ENCODE measurements at regions not wholly inside any gene's neighbourhood (a gene's known extent, or its start where the extent isn't known, plus 50 kb on each side); places are given as distances from the start of the nearest gene placed in this dataset.
"Not testable (repeated sequence)": the region's sequence is repeated elsewhere in the genome, so short reads cannot be mapped to it uniquely, and the experiment has no call there.

DNA sequence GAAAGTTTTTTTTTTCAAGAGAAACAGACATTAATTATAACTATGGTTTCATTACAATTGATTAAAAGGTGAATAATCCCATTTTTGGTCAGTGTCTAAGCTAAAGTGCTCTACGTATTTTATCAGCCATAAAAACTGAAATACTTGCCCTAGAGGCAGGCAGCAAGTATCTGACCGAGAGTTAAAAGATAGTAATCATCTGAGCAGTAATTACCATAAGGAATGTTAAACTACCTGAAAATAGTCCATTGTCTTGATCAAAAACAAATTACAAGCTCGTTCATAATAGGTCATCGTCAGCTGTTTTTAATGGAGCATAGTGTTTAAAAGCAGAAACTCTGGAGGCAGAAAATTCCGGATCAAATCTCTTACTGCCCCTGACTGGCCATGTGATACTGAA, 105.7 kb upstream of the ZEB2 start:
- TF ChIP-seq, protein P1, sequence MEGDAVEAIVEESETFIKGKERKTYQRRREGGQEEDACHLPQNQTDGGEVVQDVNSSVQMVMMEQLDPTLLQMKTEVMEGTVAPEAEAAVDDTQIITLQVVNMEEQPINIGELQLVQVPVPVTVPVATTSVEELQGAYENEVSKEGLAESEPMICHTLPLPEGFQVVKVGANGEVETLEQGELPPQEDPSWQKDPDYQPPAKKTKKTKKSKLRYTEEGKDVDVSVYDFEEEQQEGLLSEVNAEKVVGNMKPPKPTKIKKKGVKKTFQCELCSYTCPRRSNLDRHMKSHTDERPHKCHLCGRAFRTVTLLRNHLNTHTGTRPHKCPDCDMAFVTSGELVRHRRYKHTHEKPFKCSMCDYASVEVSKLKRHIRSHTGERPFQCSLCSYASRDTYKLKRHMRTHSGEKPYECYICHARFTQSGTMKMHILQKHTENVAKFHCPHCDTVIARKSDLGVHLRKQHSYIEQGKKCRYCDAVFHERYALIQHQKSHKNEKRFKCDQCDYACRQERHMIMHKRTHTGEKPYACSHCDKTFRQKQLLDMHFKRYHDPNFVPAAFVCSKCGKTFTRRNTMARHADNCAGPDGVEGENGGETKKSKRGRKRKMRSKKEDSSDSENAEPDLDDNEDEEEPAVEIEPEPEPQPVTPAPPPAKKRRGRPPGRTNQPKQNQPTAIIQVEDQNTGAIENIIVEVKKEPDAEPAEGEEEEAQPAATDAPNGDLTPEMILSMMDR (IDR thresholded peaks at IDR 0.05; ENCODE audit: low read depth, low read length, missing control alignments) = no peak
- no peak overlapping the region for H3K4me3 ChIP-seq (replicated peaks; ENCODE audit: low read depth, low read length)
- no peak for DNase-seq (ENCODE audit: extremely low read depth, low read depth)

DNA sequence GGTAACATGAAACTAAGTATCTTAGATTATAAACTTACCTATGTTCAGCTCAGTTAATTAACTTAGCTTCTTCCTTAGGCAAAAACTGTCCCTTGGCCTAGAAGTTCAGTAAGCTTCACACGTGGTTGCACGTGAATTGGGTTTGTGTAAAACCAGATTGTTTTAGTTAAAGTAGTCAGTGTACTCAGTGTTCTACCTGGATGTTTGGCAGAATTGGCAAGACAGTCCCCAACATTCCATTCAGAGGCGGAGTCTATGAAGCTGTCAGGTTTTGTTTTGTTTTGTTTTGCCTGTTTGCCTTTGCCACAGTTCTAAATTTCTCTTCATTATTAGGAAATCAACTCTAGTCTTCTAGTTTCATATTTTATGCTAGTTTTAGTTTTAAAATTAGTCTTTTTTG, 105.3 kb upstream of the ZEB2 start:
- TF ChIP-seq, protein P1 (IDR thresholded peaks at IDR 0.05; ENCODE audit: low read depth, low read length, missing control alignments) = no peak
- no peak for DNase-seq (ENCODE audit: extremely low read depth, low read depth)
- H3K4me3 ChIP-seq (replicated peaks; ENCODE audit: low read depth, low read length) = no peak overlapping the region

DNA sequence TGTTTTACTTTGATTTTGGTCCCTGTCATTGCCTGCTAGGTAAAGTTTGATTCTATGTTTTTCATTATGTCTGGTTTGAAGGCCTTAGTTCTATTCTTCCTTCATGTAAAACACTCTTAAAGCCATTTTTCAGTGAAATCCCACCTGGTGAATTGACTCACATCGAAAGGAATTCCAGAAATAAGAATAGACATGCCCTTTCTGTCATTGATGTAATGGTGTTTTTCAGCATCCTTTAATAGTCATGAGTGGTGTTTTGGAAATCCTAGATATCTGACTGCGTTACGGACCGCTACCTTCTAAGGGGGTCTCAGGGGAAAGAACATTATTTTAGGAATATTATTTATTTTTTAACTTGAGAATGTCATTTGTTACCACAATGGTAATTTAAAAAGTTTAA, 104.5 kb upstream of the ZEB2 start:
- no peak overlapping the region for H3K4me3 ChIP-seq (replicated peaks; ENCODE audit: low read depth, low read length)
- no peak for DNase-seq (ENCODE audit: extremely low read depth, low read depth)
- TF ChIP-seq, protein P1 (IDR thresholded peaks at IDR 0.05; ENCODE audit: low read depth, low read length, missing control alignments) = no peak

DNA sequence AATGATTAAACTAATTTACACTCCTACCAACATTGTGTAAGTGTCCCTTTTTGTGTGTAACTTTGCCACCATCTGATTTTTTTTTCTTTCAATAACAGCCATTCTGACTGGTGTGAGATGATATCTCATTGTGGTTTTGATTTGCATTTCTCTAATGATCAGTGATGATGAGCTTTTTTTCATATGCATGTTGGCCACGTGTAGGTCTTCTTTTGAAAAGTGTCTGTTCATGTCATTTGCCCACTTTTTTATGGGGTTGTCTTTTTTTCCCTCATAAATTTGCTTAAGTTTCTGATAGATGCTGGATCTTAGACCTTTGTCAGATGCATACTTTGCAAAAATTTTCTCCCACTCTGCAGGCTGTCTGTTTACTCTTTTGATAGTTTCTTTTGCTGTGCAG, 102.5 kb upstream of the ZEB2 start:
- not testable (repeated sequence) for DNase-seq (ENCODE audit: extremely low read depth, low read depth); H3K4me3 ChIP-seq (replicated peaks; ENCODE audit: low read depth, low read length)

DNA sequence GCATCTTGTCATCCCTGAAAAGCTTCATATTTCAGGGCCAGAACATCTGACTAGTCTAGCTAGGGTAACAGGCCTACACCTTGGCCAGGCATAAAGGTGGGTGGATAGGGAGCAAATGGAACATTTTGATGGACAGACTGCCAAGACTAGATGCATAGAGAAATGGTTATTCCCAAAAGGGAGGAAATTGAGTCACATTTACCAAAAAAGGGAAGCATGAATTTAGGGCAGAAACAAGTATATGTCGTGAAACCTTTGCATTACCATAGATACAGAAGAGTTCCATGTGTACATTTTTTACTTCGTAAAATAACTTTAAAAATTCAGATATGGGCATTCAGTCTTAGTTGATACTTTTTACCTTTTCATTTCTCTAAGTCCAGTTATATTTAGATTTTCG, 101.3 kb upstream of the ZEB2 start:
- TF ChIP-seq, protein P1 (IDR thresholded peaks at IDR 0.05; ENCODE audit: low read depth, low read length, missing control alignments) = no peak
- no peak for DNase-seq (ENCODE audit: extremely low read depth, low read depth)

DNA sequence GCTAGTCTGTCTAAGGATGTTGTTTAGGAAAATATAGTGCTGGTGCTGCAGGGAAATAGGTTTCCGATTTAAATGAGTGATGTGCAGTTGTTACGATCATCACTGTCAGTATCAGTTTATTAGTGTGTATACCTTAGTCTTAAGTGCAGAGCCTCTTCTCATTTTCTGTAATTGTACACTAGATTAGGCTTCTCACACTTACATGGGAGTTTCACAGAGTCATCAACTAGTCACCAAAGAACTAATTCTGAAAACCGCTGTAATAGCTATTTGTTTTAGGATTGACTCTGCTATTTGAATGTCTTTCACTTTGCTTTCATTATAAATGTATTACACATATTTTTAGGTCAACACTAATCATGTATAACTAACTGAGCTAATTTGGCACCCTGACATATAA, 99.8 kb upstream of the ZEB2 start:
- TF ChIP-seq, protein P1 (IDR thresholded peaks at IDR 0.05; ENCODE audit: low read depth, low read length, missing control alignments) = no peak
- no peak overlapping the region for H3K4me3 ChIP-seq (replicated peaks; ENCODE audit: low read depth, low read length)
- no peak for DNase-seq (ENCODE audit: extremely low read depth, low read depth)

More for the DNA sequence above, 101.3 kb upstream of the ZEB2 start:
- no peak overlapping the region for H3K4me3 ChIP-seq (replicated peaks; ENCODE audit: low read depth, low read length)

DNA sequence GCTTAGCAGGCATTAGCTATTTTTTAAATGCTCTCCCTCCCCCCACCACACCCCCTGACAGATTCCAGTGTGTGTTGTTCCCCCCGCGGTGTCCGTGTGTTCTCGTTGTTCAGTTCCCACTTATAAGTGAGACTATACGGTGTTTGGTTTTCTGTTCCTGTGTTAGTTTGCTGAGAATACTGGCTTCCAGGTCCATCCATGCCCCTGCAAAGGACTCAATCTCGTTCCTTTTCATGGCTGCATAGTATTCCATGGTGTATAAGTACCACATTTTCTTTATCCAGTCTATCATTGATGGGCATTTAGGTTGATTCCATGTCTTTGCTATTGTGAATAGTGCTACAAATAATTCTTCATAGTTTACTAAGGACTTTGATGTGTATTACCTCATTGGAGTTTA, 97.3 kb upstream of the ZEB2 start:
- not testable (repeated sequence) for DNase-seq (ENCODE audit: extremely low read depth, low read depth); H3K4me3 ChIP-seq (replicated peaks; ENCODE audit: low read depth, low read length)

DNA sequence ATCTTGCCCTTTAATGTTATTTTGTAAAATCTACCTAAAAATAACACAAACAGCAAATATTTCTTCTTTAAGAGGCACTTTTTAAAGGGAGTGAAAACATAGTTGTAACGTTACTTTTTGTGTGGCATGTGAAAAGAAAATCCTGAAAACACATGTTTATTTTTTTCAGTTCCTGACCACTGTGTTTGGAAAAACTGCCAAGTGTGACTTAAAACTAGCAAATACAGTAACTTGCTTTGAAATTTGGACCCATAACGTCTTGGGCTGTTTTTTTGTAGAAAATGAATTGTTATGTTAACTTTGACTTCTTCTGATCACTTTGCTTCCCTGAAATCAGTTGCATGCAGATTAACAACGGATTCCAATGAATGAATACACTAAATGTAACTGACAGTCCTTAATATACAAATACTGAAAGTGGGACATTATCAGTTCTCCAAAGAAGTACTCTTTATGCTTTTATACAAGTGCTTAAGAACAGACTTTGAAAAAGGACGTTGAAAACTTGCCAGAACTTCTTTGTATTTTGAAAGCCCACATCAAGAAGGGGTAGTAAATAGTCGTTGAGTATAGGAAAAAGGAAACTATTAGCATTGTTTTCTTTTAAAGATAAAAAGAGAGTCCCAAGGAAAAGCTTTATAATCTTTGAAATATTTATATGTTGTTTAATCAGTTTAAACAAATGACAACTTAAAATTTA, 96.1 kb upstream of the ZEB2 start:
- no peak for DNase-seq (ENCODE audit: extremely low read depth, low read depth)
- TF ChIP-seq, protein P1 (IDR thresholded peaks at IDR 0.05; ENCODE audit: low read depth, low read length, missing control alignments) = no peak
- H3K4me3 ChIP-seq (replicated peaks; ENCODE audit: low read depth, low read length) = no peak overlapping the region

All from HFF-Myc (cell line).